LNCaP clone FGC (cell line): ENCODE measurements at regions not wholly inside any gene's neighbourhood (a gene's known extent, or its start where the extent isn't known, plus 50 kb on each side); places are given as distances from the start of the nearest gene placed in this dataset.

Experiments
- DNase-seq: peaks from one replicate; pipeline ENCODE4 v3.0.0-alpha.2; 2011; ENCODE audit warnings: low read depth
- H3K4me3 ChIP-seq: 2 replicates; pipeline ENCODE4 v1.5.1; 2011; ENCODE audit warnings: mild to moderate bottlenecking, low read depth, low read length, control low read depth
- CTCF ChIP-seq: IDR thresholded peaks from 2 replicates; pipeline ENCODE4 v1.5.1; 2012; ENCODE audit warnings: mild to moderate bottlenecking; ENCODE audit not compliant: control insufficient read depth, insufficient read depth; ENCODE audit errors: extremely low read depth

GRCh38 chr6:167710363-167710920 is 116.3 kb upstream of the AFDN start:
- TF ChIP-seq CTCF = no peak
- no peak for DNase-seq
- no peak overlapping the region for H3K4me3 ChIP-seq

- TF ChIP-seq CTCF = no peak
- no peak overlapping the region for H3K4me3 ChIP-seq
- DNase-seq = no peak
Observed at GRCh38 chr6:167711211-167711610, 115.5 kb upstream of the AFDN start.

- H3K4me3 ChIP-seq = no peak overlapping the region
- no peak for TF ChIP-seq CTCF
- no peak for DNase-seq
Observed at GRCh38 chr6:167711768-167712730, 114.7 kb upstream of the AFDN start.

GRCh38 chr6:167712731-167713475 is 113.8 kb upstream of the AFDN start:
- no peak for TF ChIP-seq CTCF
- DNase-seq = no peak
- no peak overlapping the region for H3K4me3 ChIP-seq

- H3K4me3 ChIP-seq = no peak overlapping the region
- no peak for DNase-seq
- no peak for TF ChIP-seq CTCF
Observed at GRCh38 chr6:167714152-167714551, 112.6 kb upstream of the AFDN start.

- H3K4me3 ChIP-seq = no peak overlapping the region
- DNase-seq = no peak
- TF ChIP-seq CTCF = no peak
Observed at GRCh38 chr6:167717455-167717854, 109.3 kb upstream of the AFDN start.
